ENCODE measurements at regions not wholly inside any gene's neighbourhood (a gene's known extent, or its start where the extent isn't known, plus 50 kb on each side); places are given as distances from the start of the nearest gene placed in this dataset.
"Not testable (repeated sequence)": the region's sequence is repeated elsewhere in the genome, so short reads cannot be mapped to it uniquely, and the experiment has no call there.

DNA sequence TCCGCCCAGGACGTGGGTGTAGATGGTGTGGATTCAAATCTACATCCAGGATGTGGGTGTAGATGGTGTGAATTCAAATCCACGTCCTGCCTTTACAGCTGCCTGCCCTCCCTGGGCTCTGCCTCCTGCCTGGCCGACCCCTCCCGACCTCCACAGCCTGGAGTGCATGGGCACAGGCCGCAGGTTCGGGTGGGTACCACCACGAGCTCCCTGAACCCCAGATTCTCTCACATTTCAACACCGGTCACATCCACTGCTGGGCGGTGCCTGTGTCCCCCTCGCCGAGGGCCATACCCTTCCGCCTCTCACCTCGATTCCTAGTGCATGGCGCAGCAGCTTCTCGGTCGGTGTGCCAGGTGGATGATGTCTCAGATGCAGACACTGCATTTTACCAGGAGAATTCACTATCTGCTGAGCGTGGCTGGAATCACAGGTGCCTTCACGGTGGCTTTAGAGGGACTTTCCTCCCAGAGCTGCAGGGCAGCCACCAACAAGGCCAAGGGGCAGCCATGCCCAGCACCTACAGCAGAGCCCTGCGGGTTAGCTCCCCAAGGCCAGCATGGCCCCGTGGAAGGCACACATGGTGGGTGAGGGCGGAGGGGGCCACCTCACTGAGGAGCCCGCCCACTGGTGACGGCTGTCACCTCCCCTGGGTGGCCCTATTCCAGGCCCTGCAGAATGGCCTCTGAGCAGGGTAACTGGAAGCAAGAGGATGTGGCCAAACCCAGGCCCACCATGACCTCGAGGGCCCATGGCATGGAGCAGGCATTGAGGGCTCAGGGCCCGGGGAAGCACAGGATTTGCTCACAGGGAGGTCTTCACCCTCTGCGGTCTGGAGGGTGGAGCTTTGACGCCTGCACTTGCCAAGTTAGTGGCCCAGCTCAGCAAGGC, 638.5 kb downstream of the TBC1D22A start:
- no peak for DNase-seq

DNA sequence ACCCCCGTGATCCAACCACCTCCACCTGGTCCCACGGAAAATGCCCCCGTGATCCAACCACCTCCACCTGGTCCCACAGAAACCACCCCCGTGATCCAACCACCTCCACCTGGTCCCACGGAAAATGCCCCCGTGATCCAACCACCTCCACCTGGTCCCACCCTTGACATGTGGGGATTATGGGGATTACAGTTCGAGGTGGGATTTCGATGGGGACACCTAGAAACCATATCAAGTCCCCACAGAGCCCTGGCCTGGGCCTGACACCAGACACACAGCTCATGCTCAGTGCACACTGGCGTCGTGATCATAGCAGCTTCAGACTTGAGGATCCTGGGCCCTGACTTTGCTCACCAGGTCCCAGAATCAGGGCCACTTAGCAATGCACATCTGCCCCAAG, 637.7 kb downstream of the TBC1D22A start:
- not testable (repeated sequence) for DNase-seq

GRCh38 chr22:47398921-47399790, 636.7 kb downstream of the TBC1D22A start:
- DNase-seq = no peak

DNA sequence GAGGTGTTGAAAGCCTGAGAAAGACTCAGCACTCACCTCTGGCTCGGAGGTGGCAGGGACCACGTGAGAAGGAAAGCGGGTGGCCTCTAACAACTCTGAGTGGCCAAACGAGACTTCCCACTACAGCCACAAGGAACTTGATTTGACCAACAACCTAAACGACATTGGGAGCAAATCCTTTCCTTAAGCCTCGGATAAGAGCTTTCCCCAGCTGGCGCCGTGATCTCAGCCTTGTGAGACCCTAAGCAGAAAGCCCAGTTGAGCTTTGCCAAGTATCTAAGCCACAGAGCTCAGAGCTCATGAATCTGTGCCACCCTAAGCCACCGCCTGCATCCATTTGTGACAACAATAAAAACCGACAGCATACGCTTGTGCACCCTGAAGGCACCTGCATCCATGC, 636.0 kb downstream of the TBC1D22A start:
- DNase-seq = no peak

GRCh38 chr22:47397673-47398072, 635.2 kb downstream of the TBC1D22A start:
- no peak for DNase-seq

DNA sequence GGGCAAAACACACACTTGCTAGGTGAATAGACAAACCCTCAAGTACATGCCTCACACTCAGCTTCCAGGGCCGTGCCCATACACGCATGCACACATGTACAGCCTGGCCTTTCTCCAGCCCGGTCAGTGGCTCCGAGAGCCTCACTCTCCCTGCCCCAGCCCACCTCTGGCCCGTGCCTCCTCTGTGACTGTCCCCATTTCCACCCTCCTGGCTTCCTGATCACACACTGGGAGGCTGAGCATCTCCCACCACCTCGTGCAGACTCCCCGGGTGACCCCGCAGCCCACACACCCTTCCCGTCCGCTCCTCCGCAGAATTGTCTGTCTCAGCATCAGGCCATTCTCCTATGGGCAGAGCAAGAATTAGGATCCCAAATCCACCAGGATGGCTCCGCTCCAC, 634.1 kb downstream of the TBC1D22A start:
- DNase-seq = no peak

GRCh38 chr22:47396105-47396504, 633.7 kb downstream of the TBC1D22A start:
- no peak for DNase-seq

GRCh38 chr22:47395481-47395880, 633.0 kb downstream of the TBC1D22A start:
- no peak for DNase-seq

DNA sequence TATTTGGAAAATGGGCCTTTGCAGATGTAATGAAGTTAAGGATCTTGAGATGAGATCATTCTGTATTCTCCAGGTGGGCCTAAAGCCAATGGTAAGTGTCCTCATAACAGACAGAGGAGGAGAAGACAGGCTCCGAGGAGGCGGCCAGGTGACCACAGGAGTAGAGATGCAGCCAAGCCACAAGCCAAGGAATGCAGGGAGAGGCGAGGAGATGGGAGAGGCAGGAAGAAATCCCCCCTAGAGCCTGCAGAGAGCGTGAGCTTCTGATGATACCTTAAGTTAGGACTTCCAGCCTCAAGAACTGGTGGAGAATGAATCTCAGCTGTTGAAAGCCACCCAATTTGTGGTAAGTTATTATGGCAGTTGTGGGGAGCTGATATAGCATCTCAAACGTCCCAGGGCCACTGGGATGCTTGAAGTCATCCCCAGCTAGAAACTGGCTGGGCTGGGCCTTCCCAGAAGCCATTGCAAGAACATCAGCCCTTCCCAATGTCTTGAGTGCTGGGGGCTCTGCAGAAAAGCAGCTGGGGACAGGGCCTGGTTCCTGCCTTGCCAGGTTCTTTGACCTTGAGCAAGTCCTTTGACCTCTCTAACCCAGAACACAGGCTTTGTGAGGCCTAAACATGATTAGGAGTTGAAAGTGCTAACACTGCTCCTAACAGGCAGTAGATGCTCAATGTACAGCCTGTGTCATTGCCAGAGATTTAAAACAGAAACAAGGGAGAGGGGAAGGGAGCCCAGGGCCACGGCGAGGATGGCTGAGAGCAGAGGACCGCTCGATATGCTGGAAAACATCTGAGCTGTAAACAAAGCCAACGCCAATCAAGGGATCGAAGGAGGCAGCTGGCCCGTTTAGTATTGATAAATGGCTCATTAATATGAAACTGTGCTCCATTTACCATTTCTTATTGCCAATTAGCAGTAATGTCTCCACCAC, 632.3 kb downstream of the TBC1D22A start:
- no peak for DNase-seq

DNA sequence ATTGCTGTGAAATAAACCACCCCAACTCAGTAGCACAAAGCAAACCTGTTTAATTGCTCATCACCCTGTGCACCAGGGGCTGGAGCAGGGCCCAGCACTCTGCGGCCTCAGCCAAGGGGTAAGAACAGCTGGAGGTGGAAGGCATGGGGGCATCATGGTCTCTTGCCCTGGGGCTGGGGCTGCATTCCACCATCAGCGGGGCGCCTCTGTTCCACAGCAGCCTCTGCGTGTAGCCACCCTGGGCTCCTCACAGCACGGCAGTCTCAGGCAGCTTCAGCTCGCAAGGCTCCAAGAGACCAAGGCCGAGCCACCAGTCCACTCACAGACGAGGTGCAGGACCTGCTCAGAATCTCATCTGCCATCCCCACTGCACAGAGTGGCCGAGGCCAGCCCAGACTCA, 630.7 kb downstream of the TBC1D22A start:
- no peak for DNase-seq

DNA sequence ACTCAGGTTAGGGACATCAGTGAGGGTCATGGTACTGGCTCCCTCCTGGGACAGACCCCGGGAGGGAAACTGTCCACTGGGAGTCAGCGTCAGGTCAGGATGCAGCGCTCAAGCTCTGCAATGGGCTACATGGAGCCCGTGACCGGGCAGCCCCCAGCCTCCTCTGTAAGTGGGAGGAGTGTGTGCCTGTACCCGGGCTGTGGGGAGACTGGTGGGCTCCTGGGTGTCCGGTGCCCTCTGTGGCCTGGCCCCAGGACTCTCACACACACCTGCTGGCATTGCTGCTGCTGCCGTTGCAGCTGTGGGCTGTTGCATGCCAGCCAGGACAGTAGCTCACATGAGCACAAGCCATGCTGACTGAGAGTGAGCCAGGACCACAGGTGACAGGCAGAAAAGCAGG, 630.3 kb downstream of the TBC1D22A start:
- DNase-seq = no peak

DNA sequence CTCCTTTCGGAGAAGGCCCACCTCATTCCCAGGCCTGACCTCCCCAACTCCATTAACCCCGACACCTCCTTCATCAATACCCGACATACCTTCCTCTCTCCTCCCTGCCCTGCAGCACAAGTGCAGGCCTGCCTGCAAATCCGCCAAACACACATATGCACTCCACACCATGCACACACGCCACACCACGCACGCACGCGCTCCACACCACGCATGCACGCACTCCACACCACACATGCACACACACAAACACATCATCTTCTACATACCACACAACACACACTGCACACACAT, 629.6 kb downstream of the TBC1D22A start:
- DNase-seq = no peak

DNA sequence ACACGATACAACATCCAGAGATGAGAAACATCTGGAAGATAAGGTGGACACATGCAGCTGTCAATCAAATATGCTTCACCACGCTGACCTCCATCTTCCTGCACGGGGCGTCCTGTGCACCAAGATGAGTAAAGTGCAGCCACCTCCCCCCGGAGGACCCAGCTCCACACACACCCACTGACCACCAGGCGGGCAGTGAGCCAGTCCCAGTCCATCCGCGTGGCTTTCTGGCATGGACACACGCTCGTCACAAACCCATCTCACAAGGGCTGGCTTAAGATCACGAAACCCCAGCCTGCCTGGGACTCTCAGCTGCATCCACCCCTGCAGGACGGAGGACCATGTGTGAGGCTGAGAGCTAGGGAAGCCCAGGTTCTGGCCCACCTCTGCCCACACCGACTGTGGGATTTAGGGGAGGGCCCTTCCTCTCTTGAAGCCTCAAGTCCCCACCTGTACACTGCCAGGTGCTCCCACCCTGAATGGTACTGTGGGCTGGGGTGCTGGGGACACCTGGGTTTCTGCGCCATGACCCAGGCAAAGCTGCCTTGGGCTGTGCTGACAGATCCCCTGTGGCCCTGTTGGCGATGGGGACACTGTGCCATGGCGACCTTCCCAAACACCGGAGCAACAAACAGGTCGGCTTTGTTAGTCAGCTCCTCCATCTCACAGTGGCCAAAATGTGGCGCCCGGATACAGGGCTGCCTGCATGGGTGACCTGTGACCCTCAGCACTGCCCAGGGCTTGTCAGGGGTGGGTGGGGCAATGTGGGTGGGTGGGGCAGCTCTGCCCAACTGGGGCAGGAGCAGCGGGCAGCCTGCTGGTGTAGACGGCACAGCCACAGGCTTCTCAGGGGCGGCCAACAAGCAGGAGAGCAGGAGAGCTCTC, 629.0 kb downstream of the TBC1D22A start:
- DNase-seq = no peak

GRCh38 chr22:47390026-47390970, 627.8 kb downstream of the TBC1D22A start:
- DNase-seq = no peak

GRCh38 chr22:47389201-47389600, 626.8 kb downstream of the TBC1D22A start:
- no peak for DNase-seq

DNA sequence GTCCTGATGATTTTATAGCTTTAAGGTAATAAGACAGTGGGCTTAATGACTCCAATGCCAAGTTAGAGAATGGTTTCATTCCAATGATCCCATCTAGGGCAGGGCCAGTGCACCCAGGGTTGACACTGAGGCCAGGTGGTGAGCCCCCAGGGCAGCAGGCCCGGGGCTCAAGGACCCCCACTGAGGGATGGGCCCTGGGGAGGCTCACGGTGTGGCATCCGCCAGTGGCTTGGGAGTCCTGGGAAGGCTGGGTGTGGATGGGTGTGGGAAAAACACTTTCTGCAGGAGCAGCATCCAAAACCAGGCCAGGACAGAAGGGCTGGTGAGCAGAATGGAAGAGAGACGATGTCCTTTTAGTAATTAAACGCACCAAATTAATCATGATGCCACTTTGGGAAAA, 626.3 kb downstream of the TBC1D22A start:
- no peak for DNase-seq

- no peak for DNase-seq
Observed at GRCh38 chr22:47388331-47388730, 625.9 kb downstream of the TBC1D22A start.

DNA sequence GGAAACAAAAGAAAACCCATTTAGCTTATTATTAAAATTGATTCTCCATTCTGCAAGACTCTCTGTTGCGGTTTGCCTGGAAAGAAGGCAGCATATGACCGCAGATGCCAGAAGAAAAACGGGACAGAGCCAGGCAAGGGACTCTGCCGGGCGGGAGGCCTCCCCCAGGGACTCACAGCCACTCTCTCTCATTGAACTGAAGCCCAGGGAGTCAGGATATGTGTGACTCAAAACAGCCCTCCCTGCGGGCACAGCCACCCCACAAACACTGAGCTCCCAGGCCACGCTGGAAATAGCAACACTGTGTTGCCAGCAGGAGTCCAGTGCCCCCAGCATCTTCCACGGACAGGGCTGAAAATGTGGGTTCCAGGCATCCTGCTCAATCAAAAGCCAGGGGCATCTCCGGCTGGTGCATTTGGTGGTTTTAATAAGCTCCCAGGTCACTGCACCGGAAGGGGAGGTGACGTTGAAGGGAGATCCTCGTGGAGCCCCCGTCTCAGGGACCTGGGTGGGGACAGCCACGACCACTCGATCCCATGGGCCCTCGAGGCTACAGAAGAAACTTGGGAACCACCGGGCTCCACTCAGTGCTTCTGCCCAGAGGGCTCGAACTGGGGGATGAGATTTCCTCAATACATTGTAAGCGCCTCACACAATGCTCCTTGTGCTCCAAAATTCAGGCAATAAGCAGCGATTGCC, 624.5 kb downstream of the TBC1D22A start:
- no peak for DNase-seq

- DNase-seq = no peak
Observed at GRCh38 chr22:47384977-47385376, 622.5 kb downstream of the TBC1D22A start.
